ENCODE measurements at regions not wholly inside any gene's neighbourhood (a gene's known extent, or its start where the extent isn't known, plus 50 kb on each side); places are given as distances from the start of the nearest gene placed in this dataset.

DNA sequence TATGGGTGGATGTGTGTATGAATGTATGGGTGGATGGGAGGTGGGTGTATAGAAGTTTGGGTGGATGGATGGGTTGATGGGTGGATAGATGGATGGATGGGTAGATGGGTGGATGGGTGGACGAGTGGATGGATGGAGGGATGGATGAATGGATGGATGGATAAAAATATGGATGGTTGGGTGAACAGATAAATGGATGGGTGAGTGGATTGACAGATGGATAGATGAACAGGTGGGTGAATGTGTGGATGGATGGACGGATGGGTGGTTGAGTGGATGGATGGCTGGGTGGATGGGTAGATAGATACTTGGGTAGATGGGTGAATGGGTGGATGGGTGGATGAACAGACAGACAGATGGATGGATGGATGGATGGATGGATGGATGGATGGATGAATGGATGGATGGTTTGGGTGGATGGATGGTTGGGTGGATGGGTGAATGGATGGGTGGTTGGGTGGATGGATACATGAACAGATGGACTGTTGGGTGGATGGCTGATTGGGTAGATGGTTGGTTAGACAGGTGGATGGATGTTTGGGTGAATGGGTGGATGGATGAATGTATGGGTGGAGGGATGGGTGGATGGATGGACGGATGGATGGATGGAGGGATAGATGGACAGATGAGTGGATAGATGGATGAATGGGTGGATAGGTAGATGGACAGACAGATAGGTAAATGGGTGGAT, 166.8 kb downstream of the IRX2 start:
- TF ChIP-seq CTCF (IDR thresholded peaks at IDR 0.05) (no peak), POLR2A (IDR thresholded peaks at IDR 0.05) (no peak), POLR2AphosphoS5 (IDR thresholded peaks at IDR 0.05) (no peak)
